ENCODE measurements at regions not wholly inside any gene's neighbourhood (a gene's known extent, or its start where the extent isn't known, plus 50 kb on each side); places are given as distances from the start of the nearest gene placed in this dataset.

DNA sequence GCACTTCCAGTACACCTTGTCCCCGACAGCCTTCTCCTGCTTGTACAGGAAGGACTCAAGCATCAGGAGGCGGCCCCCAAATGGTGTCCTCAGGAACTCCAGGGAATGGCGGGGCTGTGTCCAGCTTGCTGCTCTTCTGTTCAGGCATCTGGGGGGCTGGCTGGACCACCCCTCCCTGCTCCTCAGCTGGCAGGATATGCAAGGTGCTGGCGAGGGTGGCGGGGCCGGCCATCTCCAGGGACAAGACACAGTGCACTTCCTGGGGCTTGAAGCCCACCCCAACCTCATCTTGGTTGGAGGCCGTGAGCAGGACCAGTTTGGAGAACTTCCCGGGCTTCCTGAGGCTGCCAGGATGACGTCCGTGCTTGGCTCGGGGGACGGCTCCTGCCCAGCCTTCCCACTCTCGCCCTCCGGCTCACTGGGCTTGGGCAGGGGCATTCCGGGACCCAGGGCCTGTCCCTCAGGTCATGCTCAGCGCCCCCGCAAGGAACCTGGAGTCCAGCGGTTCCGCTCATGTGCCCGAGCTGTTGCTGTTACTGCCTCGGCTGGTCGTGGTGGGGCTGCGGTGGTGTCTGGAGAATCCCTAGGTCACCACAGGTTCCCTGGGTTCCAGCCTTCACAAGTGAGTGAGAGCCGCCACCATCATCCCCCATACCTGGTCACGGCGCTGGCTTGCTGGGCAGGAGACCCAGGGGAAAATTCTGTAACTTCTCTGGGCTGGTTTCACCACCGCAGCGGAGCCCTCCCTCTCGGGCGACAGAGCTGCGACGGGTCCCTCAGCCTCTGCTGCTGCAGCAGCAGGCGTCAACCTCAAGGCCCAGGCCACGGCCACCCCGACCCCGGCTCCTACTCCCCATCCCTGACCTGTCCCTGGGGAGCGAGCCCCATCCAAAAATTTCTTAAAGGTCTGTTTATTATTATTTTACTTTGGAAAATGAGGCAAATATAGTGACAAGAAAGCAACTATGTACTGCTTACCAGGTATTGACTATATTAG, 82.8 kb upstream of the FXR1 start:
- no peak for DNase-seq (ENCODE audit: low spot score)

DNA sequence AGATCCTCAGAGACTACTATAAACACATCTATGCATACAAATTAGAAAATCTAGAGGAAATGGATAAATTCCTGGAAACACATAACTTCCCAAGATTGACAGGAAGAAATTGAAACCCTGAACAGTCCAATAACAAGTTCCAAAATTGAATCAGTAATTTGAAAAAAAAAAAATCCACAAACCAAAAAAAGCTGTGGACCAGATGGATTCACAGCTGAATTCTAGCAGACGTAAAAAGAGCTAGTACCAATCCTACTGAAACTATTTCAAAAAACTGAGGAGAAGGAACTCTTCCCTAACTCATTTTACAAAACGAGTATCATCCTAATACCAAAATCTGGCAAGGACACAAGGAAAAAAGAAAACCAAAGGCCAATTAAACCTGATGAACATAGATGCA, 77.0 kb upstream of the FXR1 start:
- DNase-seq (ENCODE audit: low spot score), result no peak

DNA sequence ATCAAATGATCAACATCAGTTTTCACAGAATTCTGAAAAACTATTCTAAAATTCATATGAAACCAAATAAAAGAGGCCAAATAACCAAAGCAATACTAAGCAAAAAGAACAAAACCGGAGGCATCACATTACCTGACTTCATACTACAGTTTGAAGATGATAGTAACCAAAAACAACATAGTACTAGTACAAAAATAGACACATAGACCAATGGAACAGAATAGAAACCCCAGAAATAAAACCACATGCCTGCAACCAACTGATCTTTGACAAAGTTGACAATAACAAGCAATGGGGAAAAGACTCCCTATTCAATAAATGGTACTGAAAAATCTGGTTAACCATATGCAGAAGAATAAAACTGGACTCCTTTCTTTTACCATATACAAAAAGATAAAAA, 75.7 kb upstream of the FXR1 start:
- DNase-seq (ENCODE audit: low spot score), result no peak

DNA sequence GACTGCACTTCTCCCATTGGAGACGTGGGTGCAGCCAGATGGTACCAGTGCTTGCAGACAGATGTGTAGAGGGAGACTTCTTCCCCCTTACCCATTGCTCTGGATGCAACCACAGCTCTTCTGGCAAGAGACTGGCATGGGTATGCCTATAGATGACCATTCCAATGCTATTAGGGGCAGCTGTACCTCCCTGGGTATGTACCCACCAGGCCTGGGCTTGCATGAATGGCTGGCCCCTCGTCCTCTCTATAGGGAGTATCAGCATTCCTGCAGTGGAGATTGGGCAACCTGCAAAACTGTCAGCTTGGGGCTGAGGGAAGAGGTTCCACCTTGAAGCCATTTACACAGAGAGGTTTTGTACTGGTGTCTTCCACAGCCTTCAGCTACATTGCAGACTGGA, 57.6 kb upstream of the FXR1 start:
- no peak for DNase-seq (ENCODE audit: low spot score)

DNA sequence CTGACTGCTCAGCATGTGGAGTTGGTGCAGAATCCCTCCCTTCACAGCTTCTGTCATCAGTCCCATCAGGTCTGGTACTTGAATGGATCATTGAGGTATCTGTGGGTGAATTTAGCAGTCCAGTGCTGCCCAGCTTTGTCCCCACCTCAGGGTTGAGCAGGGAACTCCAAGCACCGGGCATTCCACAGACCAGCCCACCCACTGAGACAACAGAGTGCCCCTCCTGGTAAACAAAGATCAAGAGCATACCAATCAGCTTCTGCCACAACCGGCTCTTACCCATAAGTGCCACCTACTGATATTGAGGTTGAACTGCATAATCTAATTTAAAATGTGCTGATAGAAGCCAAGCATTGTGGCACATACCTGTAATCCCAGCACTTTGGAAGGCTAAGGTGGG, 57.1 kb upstream of the FXR1 start:
- DNase-seq (ENCODE audit: low spot score), result no peak

DNA sequence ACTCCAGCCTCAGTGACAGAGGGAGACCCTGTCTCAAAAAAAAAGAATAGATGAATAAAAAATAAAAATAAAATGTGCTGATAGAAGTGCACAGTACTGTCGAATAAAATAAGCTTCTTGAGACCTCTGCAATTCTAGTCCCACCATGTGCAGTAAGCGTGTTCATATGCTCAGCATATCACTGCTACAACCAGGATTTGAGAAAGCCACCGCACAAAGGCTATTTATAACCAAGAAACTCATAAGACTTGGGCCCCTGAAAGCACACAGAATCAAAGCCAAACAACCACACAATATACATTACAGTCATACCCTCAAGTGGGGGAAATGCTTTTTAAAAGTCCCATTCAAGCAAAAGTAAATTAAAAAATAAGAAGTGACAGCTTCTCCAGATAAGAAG, 56.5 kb upstream of the FXR1 start:
- no peak for DNase-seq (ENCODE audit: low spot score)

DNA sequence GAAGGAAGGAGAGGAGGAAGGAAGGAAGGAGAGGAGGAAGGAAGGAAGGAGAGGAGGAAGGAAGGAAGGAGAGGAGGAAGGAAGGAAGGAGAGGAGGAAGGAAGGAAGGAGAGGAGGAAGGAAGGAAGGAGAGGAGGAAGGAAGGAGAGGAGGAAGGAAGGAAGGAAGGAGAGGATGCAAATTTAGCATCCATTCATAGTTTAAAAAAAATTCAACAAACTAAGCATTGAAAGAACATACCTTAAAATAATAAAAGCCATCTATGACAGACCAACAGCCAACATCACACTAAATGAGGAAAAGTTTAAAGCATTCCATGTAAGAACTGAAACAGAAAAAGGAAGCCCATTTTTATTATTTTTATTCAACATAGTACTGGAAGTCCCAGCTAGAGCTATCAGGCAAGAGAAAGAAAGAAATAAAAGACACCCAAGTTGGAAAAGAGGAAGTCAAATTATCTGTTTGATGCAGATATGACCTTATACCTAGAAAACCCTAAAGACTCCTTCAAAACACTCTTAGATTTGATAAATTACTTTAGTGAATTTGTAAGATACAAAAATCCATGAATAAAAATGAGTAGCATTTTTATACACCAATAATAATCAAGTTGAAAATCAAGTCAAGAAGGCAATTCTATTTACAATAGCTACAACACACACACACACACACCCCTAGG, 52.2 kb upstream of the FXR1 start:
- no peak for DNase-seq (ENCODE audit: low spot score)

Data from putamen (tissue), 1 donor.